Adipocyte (in vitro differentiated cells): ENCODE measurements at regions not wholly inside any gene's neighbourhood (a gene's known extent, or its start where the extent isn't known, plus 50 kb on each side); places are given as distances from the start of the nearest gene placed in this dataset.

ENCODE experiments used
- DNase-seq: peaks from one replicate; pipeline ENCODE4 v3.0.0-alpha.2; 2015; ENCODE audit warnings: low read depth
- H3K27me3 ChIP-seq: replicated peaks from 2 replicates; pipeline ENCODE4 v1.7.0; 2013; ENCODE audit warnings: mild to moderate bottlenecking, low read length, moderate library complexity; ENCODE audit not compliant: control insufficient read depth, insufficient read depth
- H3K36me3 ChIP-seq: 2 replicates; pipeline ENCODE4 v1.7.0; 2013; ENCODE audit warnings: low read length, mild to moderate bottlenecking, moderate library complexity; ENCODE audit not compliant: control insufficient read depth, insufficient read depth, severe bottlenecking
- H3K4me1 ChIP-seq: 2 replicates; pipeline ENCODE4 v1.7.0; 2013; ENCODE audit warnings: mild to moderate bottlenecking, low read length, moderate library complexity; ENCODE audit not compliant: control insufficient read depth, insufficient read depth
- H3K4me3 ChIP-seq: 2 replicates; pipeline ENCODE4 v1.7.0; 2013; ENCODE audit warnings: mild to moderate bottlenecking, low read length, moderate library complexity
- H3K9ac ChIP-seq: 2 replicates; pipeline ENCODE4 v1.7.0; 2013; ENCODE audit warnings: mild to moderate bottlenecking, low read length, moderate library complexity
- H3K9me3 ChIP-seq: 2 replicates; pipeline ENCODE4 v1.7.0; 2013; ENCODE audit warnings: mild to moderate bottlenecking, low read length, moderate library complexity; ENCODE audit not compliant: control insufficient read depth

GRCh38 chr2:71939588-71940535 lies 207.8 kb downstream of the CYP26B1 start:
- DNase-seq = no peak
- no peaks in the 10 kb centered on the region for H3K27me3 ChIP-seq
- no peak overlapping the region for H3K9ac ChIP-seq
- no peak overlapping the region for H3K4me3 ChIP-seq
- no peaks in the 10 kb centered on the region for H3K9me3 ChIP-seq
- no peaks in the 10 kb centered on the region for H3K36me3 ChIP-seq
- peaks cover 48% of the 10 kb centered on the region for H3K4me1 ChIP-seq

- Histone ChIP-seq H3K4me3 (no peak overlapping the region), H3K4me1 (peaks cover 56% of the 10 kb centered on the region), H3K9me3 (no peaks in the 10 kb centered on the region), H3K36me3 (no peaks in the 10 kb centered on the region), H3K27me3 (no peaks in the 10 kb centered on the region), H3K9ac (no peak overlapping the region)
- no peak for DNase-seq
Measured at GRCh38 chr2:71938659-71939587, 208.7 kb downstream of the CYP26B1 start.

- Histone ChIP-seq H3K9ac (no peak overlapping the region), H3K9me3 (no peaks in the 10 kb centered on the region), H3K36me3 (no peaks in the 10 kb centered on the region), H3K27me3 (no peaks in the 10 kb centered on the region), H3K4me3 (no peak overlapping the region), H3K4me1 (peaks cover 54% of the 10 kb centered on the region)
- DNase-seq = no peak
Measured at GRCh38 chr2:71938108-71938507, 209.6 kb downstream of the CYP26B1 start.

DNA sequence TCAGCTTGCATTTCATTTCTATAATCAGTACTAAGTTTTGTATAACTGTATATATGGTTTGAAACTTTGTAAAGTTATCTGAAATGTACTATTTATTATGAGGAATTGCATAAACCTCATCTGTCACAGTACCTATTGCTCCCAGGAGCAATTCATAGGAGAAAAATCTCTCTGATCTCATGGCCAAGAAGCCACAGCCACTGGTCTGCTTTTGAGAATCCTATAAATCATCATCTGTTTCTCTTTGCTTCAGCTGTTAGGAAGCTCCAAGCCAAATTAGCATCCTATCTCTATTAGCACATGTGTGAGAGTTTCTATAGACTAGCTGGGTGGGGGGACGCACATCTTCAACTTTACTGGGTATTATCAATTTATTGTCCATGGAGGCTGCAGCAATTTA lies 210.3 kb downstream of the CYP26B1 start:
- peaks cover 52% of the 10 kb centered on the region for H3K4me1 ChIP-seq
- H3K36me3 ChIP-seq = no peaks in the 10 kb centered on the region
- H3K4me3 ChIP-seq = no peak overlapping the region
- no peak for DNase-seq
- no peaks in the 10 kb centered on the region for H3K9me3 ChIP-seq
- H3K27me3 ChIP-seq = no peaks in the 10 kb centered on the region
- no peak overlapping the region for H3K9ac ChIP-seq

GRCh38 chr2:71936076-71937030 lies 211.3 kb downstream of the CYP26B1 start:
- DNase-seq = no peak
- no peaks in the 10 kb centered on the region for H3K27me3 ChIP-seq
- no peak overlapping the region for H3K9ac ChIP-seq
- no peaks in the 10 kb centered on the region for H3K9me3 ChIP-seq
- H3K4me1 ChIP-seq = peaks cover 46% of the 10 kb centered on the region
- no peak overlapping the region for H3K4me3 ChIP-seq
- H3K36me3 ChIP-seq = no peaks in the 10 kb centered on the region

GRCh38 chr2:71935262-71935848 lies 212.3 kb downstream of the CYP26B1 start:
- DNase-seq = peak; percentile 57
- H3K4me1 ChIP-seq = peaks cover 36% of the 10 kb centered on the region
- no peaks in the 10 kb centered on the region for H3K9me3 ChIP-seq
- peak overlapping the region; percentile 32 for H3K4me3 ChIP-seq
- H3K27me3 ChIP-seq = no peaks in the 10 kb centered on the region
- no peaks in the 10 kb centered on the region for H3K36me3 ChIP-seq
- H3K9ac ChIP-seq = no peak overlapping the region

DNA sequence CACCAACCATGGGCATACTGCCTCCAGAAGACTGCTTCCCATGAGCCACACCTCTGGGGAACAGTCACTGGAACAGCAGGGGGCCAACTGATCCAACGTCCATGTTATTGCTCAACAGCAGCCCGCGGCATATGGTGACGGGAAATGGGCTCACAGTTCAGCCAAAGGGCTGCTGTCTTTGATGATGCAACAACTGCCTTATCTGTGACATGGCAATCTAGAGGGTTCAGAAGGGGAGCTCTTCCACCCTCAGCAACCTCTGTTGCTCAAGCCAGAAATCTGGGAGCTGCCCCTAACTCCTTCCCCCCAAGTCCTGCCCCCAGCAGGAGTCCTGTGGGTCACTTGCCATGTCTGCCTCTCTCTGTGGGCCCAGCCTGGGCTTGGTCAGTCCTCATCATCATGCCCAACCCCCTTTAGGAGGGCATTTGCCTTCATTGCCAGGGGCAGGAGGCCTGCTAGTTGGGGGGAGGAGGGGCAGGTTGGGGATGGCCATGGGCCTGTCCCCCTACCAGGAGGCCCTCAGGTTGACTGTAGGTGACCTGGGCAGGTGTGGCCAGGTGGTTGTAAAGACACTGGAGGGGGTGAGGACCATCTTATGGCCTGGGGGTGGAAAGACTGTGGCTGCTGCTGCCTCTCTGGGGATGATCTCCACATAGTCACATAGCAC lies 212.9 kb downstream of the CYP26B1 start:
- DNase-seq = no peak
- peaks cover 29% of the 10 kb centered on the region for H3K4me1 ChIP-seq
- no peaks in the 10 kb centered on the region for H3K9me3 ChIP-seq

DNA sequence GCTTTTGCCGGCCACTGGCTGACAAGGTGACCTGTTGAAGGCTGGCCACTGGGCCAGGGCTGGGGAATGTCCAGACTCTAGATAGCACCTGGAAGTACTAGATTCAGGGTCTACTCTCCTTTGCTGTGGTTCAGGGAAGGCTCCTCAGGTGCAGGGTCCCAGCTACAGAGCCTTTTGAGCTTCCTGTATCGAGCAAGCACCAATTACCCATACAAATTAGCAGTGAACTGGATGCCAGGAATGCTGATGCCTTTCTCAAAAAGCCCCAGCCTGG lies 213.4 kb downstream of the CYP26B1 start:
- H3K4me3 ChIP-seq = no peak overlapping the region
- no peaks in the 10 kb centered on the region for H3K27me3 ChIP-seq
- no peaks in the 10 kb centered on the region for H3K9me3 ChIP-seq
- no peak for DNase-seq
- peak overlapping the region; percentile 6 for H3K9ac ChIP-seq
- no peaks in the 10 kb centered on the region for H3K36me3 ChIP-seq
- H3K4me1 ChIP-seq = peaks cover 25% of the 10 kb centered on the region

More for the DNA sequence above, 212.9 kb downstream of the CYP26B1 start:
- peak overlapping the region; percentile 43 for H3K9ac ChIP-seq
- no peaks in the 10 kb centered on the region for H3K36me3 ChIP-seq
- no peak overlapping the region for H3K4me3 ChIP-seq
- H3K27me3 ChIP-seq = no peaks in the 10 kb centered on the region

DNA sequence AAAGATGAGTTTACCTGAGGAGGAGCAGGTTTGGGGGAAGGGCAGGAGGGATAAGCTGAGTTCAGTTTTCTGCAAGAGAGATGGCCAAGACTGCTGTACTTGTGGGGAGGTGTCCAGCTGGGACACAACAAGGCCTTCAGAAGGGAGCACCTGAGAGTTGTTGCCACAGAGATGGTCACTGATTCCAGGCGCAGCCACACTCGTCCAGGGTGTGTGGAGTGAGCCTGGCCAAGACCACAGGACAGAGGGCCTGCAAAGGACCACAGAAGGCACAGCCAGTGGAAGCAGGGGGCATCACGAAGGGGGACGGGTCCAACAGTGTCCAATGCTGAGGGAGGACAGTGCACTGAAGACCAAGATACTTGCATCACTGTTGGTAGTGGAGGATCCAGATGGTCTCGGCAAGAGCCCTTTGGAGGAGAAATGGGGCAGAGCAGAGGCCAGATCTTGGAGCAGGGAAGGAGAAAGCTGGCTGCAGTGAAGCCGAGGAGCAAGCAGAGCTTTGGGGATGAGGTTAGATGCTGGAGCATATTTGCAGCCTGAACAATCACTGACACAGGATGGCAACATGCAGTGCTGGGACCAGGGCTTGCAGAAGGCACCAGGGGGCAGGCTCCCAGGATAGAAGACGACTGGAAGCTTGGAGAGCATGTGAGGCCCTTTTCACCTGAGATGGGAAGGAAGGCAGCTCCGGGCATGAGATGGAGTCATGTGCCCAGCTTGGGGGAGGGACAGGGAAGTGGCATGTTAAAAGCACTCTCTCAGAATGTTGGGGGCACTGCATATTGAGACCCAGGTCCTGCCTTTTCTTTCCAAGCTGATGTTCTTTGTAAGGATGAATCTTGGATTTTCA lies 214.0 kb downstream of the CYP26B1 start:
- Histone ChIP-seq H3K4me3 (no peak overlapping the region), H3K36me3 (no peaks in the 10 kb centered on the region), H3K9ac (peak overlapping the region; percentile 6), H3K9me3 (no peaks in the 10 kb centered on the region), H3K4me1 (peaks cover 25% of the 10 kb centered on the region), H3K27me3 (no peaks in the 10 kb centered on the region)
- DNase-seq = no peak
